ENCODE measurements at regions not wholly inside any gene's neighbourhood (a gene's known extent, or its start where the extent isn't known, plus 50 kb on each side); places are given as distances from the start of the nearest gene placed in this dataset.

- Histone ChIP-seq H3K4me2 (ENCODE audit: insufficient read depth, low read length) (no peak overlapping the region), H3K36me3 (ENCODE audit: control insufficient read depth, insufficient read depth, low read length) (no peaks in the 10 kb centered on the region), H3K9ac (ENCODE audit: insufficient read depth in 1 of 2, low read depth in 2 of 2, low read length in 2 of 2) (no peak overlapping the region), H3K4me3 (no peak overlapping the region), H3K27me3 (ENCODE audit: control insufficient read depth in 2 of 2, insufficient read depth in 2 of 2, low read length in 2 of 2) (no peaks in the 10 kb centered on the region), H3K79me2 (ENCODE audit: control insufficient read depth, insufficient read depth, low read length) (no peaks in the 10 kb centered on the region), H3K9me1 (ENCODE audit: control insufficient read depth, insufficient read depth, low read length) (no peaks in the 10 kb centered on the region), H3K9me3 (replicated peaks; ENCODE audit: control insufficient read depth, insufficient read depth, low read depth, low read length) (no peaks in the 10 kb centered on the region), H3K4me1 (replicated peaks in 1 of 2; ENCODE audit: control insufficient read depth in 2 of 2, insufficient read depth in 2 of 2, low read length in 2 of 2) (no peaks in the 10 kb centered on the region), H3K27ac (ENCODE audit: extremely low read depth, low read depth, low read length) (no peak overlapping the region), H4K20me1 (replicated peaks; ENCODE audit: control insufficient read depth, insufficient read depth, low read length) (no peaks in the 10 kb centered on the region), H2AFZ (ENCODE audit: low read depth, low read length) (no peak overlapping the region)
- BruUV-seq (replicated peaks): no TSS peak
- TF ChIP-seq GATA2 (CRISPR knock-in tag; IDR thresholded peaks at IDR 0.05): no peak
- TF ChIP-seq E2F8 (IDR thresholded peaks at IDR 0.05; ENCODE audit: low read depth, partially characterized antibody): no peak
- DNase-seq (ENCODE audit: extremely low read depth in 1 of 4, low spot score in 3 of 4) (no peak), FAIRE-seq (no peak), ATAC-seq (no peak)
- in situ Hi-C loops (cut with MboI) (no loop called here), intact Hi-C loops (cut with micrococcal nuclease) (no loop called here)
- no CpG with 5 or more reads among the region's 4 CpGs for WGBS (ENCODE audit: insufficient coverage, low coverage, missing lambda C conversion rate)
- POLR2A ChIA-PET: no interaction called here
- CTCF ChIA-PET (ENCODE audit: low intra/inter-chr PET ratio): no interaction called here
Observed at GRCh38 chr9:29976981-29977380, 2403.7 kb upstream of the C9orf72 start.

DNA sequence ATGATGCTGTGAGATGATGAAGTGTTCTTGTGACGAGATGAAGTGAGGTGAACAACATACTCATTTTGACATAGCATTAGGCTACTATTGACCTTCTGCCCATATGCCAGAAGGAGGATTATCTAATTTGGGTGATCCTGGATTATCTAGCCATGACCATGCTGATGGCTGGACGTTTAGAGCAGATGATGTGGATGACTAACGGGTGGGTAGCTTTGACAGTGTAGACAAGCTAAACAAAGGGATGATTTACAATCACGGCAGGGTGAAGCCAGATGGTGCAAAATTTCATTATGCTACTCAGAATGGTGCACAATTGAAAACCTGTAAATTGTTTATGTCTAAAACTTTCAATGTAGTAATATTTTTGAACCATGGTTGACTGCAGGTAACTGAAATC, 2403.4 kb upstream of the ACO1 start:
- FAIRE-seq (no peak), ATAC-seq (no peak)

More for the DNA sequence above, 2403.4 kb upstream of the ACO1 start:
- Histone ChIP-seq H3K9ac (ENCODE audit: insufficient read depth in 1 of 2, low read depth in 2 of 2, low read length in 2 of 2) (no peak overlapping the region), H3K27ac (ENCODE audit: extremely low read depth, low read depth, low read length) (no peak overlapping the region), H3K79me2 (ENCODE audit: control insufficient read depth, insufficient read depth, low read length) (no peaks in the 10 kb centered on the region), H3K27me3 (ENCODE audit: control insufficient read depth in 2 of 2, insufficient read depth in 2 of 2, low read length in 2 of 2) (no peaks in the 10 kb centered on the region), H2AFZ (ENCODE audit: low read depth, low read length) (no peak overlapping the region), H4K20me1 (replicated peaks; ENCODE audit: control insufficient read depth, insufficient read depth, low read length) (no peaks in the 10 kb centered on the region), H3K4me2 (ENCODE audit: insufficient read depth, low read length) (no peak overlapping the region), H3K4me3 (no peak overlapping the region), H3K36me3 (ENCODE audit: control insufficient read depth, insufficient read depth, low read length) (no peaks in the 10 kb centered on the region), H3K9me3 (replicated peaks; ENCODE audit: control insufficient read depth, insufficient read depth, low read depth, low read length) (no peaks in the 10 kb centered on the region), H3K4me1 (replicated peaks in 1 of 2; ENCODE audit: control insufficient read depth in 2 of 2, insufficient read depth in 2 of 2, low read length in 2 of 2) (no peaks in the 10 kb centered on the region), H3K9me1 (ENCODE audit: control insufficient read depth, insufficient read depth, low read length) (no peaks in the 10 kb centered on the region)
- DNase-seq (ENCODE audit: extremely low read depth in 1 of 4, low spot score in 3 of 4): no peak
- ChIA-PET CTCF (ENCODE audit: low intra/inter-chr PET ratio) (no interaction called here), POLR2A (no interaction called here)
- in situ Hi-C loops (cut with MboI) (no loop called here), intact Hi-C loops (cut with micrococcal nuclease) (no loop called here)
- TF ChIP-seq, protein P1, sequence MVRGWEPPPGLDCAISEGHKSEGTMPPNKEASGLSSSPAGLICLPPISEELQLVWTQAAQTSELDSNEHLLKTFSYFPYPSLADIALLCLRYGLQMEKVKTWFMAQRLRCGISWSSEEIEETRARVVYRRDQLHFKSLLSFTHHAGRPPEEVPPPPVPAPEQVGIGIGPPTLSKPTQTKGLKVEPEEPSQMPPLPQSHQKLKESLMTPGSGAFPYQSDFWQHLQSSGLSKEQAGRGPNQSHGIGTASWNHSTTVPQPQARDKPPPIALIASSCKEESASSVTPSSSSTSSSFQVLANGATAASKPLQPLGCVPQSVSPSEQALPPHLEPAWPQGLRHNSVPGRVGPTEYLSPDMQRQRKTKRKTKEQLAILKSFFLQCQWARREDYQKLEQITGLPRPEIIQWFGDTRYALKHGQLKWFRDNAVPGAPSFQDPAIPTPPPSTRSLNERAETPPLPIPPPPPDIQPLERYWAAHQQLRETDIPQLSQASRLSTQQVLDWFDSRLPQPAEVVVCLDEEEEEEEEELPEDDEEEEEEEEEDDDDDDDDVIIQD (CRISPR knock-in tag; IDR thresholded peaks at IDR 0.05): no peak
- BruUV-seq (replicated peaks): no TSS peak
- no CpG with 5 or more reads among the region's 4 CpGs for WGBS (ENCODE audit: insufficient coverage, low coverage, missing lambda C conversion rate)

Measured in K562 (cell line).